ENCODE measurements at regions not wholly inside any gene's neighbourhood (a gene's known extent, or its start where the extent isn't known, plus 50 kb on each side); places are given as distances from the start of the nearest gene placed in this dataset.

- Histone ChIP-seq H3K4me3 (no peak overlapping the region), H3K36me3 (ENCODE audit: low read depth) (no peaks in the 10 kb centered on the region), H3K4me1 (ENCODE audit: low read depth) (no peaks in the 10 kb centered on the region), H3K9me3 (no peaks in the 10 kb centered on the region)
- no peak for ATAC-seq
- DNase-seq: no peak
- TF ChIP-seq CTCF (IDR thresholded peaks at IDR 0.05): no peak
- intact Hi-C loops (cut with DNase I, micrococcal nuclease): no loop called here
Measured at GRCh38 chr17:73929860-73930430, 273.5 kb upstream of the RPL38 start.

- ATAC-seq (no peak), DNase-seq (no peak)
- TF ChIP-seq CTCF (IDR thresholded peaks at IDR 0.05): no peak
- Histone ChIP-seq H3K36me3 (ENCODE audit: low read depth) (no peaks in the 10 kb centered on the region), H3K9me3 (no peaks in the 10 kb centered on the region), H3K4me3 (no peak overlapping the region), H3K4me1 (ENCODE audit: low read depth) (no peaks in the 10 kb centered on the region)
- intact Hi-C loops (cut with DNase I, micrococcal nuclease): no loop called here
Measured at GRCh38 chr17:73932216-73932749, 271.2 kb upstream of the RPL38 start.

GRCh38 chr17:73933164-73933766 is 270.2 kb upstream of the RPL38 start:
- Histone ChIP-seq H3K9me3 (no peaks in the 10 kb centered on the region), H3K36me3 (ENCODE audit: low read depth) (no peaks in the 10 kb centered on the region), H3K4me3 (no peak overlapping the region), H3K4me1 (ENCODE audit: low read depth) (no peaks in the 10 kb centered on the region)
- DNase-seq (no peak), ATAC-seq (no peak)
- TF ChIP-seq CTCF (IDR thresholded peaks at IDR 0.05): no peak
- intact Hi-C loops (cut with DNase I, micrococcal nuclease): no loop called here

GRCh38 chr17:73933871-73934270 is 269.6 kb upstream of the RPL38 start:
- DNase-seq: no peak
- no peak for ATAC-seq
- Histone ChIP-seq H3K9me3 (no peaks in the 10 kb centered on the region), H3K36me3 (ENCODE audit: low read depth) (no peaks in the 10 kb centered on the region), H3K4me1 (ENCODE audit: low read depth) (no peaks in the 10 kb centered on the region), H3K4me3 (no peak overlapping the region)
- intact Hi-C loops (cut with DNase I, micrococcal nuclease): no loop called here
- no peak for TF ChIP-seq CTCF (IDR thresholded peaks at IDR 0.05)

GRCh38 chr17:73934696-73935095 is 268.8 kb upstream of the RPL38 start:
- Histone ChIP-seq H3K4me1 (ENCODE audit: low read depth) (no peaks in the 10 kb centered on the region), H3K9me3 (no peaks in the 10 kb centered on the region), H3K4me3 (no peak overlapping the region), H3K36me3 (ENCODE audit: low read depth) (no peaks in the 10 kb centered on the region)
- DNase-seq (no peak), ATAC-seq (no peak)
- no peak for TF ChIP-seq CTCF (IDR thresholded peaks at IDR 0.05)
- intact Hi-C loops (cut with DNase I, micrococcal nuclease): no loop called here
